HS-27A (cell line): ENCODE measurements at regions not wholly inside any gene's neighbourhood (a gene's known extent, or its start where the extent isn't known, plus 50 kb on each side); places are given as distances from the start of the nearest gene placed in this dataset.
A peak's percentile ranks its signal among the peaks of the same experiment; 100 is the strongest.

Experiments
- DNase-seq: peaks from one replicate; pipeline ENCODE4 v3.0.0-alpha.2; 2012; ENCODE audit warnings: low read depth, missing footprints

GRCh38 chr5:139733698-139734538, 61.7 kb upstream of the PSD2 start:
- no peak for DNase-seq

- no peak for DNase-seq
Measured at GRCh38 chr5:139734539-139734916, 61.1 kb upstream of the PSD2 start.

- DNase-seq = no peak
Measured at GRCh38 chr5:139738193-139739149, 57.1 kb upstream of the PSD2 start.

GRCh38 chr5:139739150-139739974, 56.2 kb upstream of the PSD2 start:
- no peak for DNase-seq

- DNase-seq = no peak
Measured at GRCh38 chr5:139740138-139740991, 55.2 kb upstream of the PSD2 start.

GRCh38 chr5:139740992-139741672, 54.5 kb upstream of the PSD2 start:
- DNase-seq = no peak

GRCh38 chr5:139741823-139742172, 53.8 kb upstream of the PSD2 start:
- no peak for DNase-seq

GRCh38 chr5:139742173-139742903, 53.3 kb upstream of the PSD2 start:
- no peak for DNase-seq

GRCh38 chr5:139743001-139743771, 52.4 kb upstream of the PSD2 start:
- DNase-seq = no peak

GRCh38 chr5:139743804-139744203, 51.8 kb upstream of the PSD2 start:
- DNase-seq = no peak

GRCh38 chr5:139744471-139745131, 51.0 kb upstream of the PSD2 start:
- DNase-seq = no peak

- no peak for DNase-seq
Measured at GRCh38 chr5:139745132-139745799, 50.3 kb upstream of the PSD2 start.

- DNase-seq = peak; percentile 46
Measured at GRCh38 chr5:139745800-139746690, 49.6 kb upstream of the PSD2 start.
